Colonic mucosa (tissue), 4 donors: ENCODE measurements at regions not wholly inside any gene's neighbourhood (a gene's known extent, or its start where the extent isn't known, plus 50 kb on each side); places are given as distances from the start of the nearest gene placed in this dataset.
"Not testable (repeated sequence)": the region's sequence is repeated elsewhere in the genome, so short reads cannot be mapped to it uniquely, and the experiment has no call there.

Experiments
- DNase-seq: peaks from one replicate; pipeline ENCODE4 v3.0.0-alpha.2; 2020
- H3K27ac ChIP-seq: fragments of 200-600 bp; one replicate; pipeline ENCODE4 v1.8.0; 2021
- H3K27me3 ChIP-seq: fragments of 200-600 bp; one replicate; pipeline ENCODE4 v1.8.0; 2021
- H3K36me3 ChIP-seq: fragments of 200-600 bp; one replicate; pipeline ENCODE4 v1.8.0; 2021
- H3K4me1 ChIP-seq: fragments of 200-600 bp; one replicate; pipeline ENCODE4 v1.8.0; 2021; ENCODE audit warnings: mild to moderate bottlenecking
- H3K4me3 ChIP-seq: fragments of 200-600 bp; one replicate; pipeline ENCODE4 v1.8.0; 2021
- H3K9ac ChIP-seq, 2 donors: one replicate each; pipeline ENCODE4 v1.7.0; 2013; ENCODE audit warnings: control low read depth in 2 of 2, low read depth in 2 of 2, low read length in 2 of 2
- H3K9me3 ChIP-seq: fragments of 200-600 bp; one replicate; pipeline ENCODE4 v1.8.0; 2021
- CTCF ChIP-seq: fragments of 200-600 bp; IDR thresholded peaks from one replicate; pipeline ENCODE4 v1.8.0; 2022; ENCODE audit warnings: antibody characterized with exemption, mild to moderate bottlenecking
- intact Hi-C: fragments of 100-400 bp; cut with DNase I; formaldehyde crosslinking; loops from one replicate; pipeline ENCODE4 v1.14.1; 2022
- donor health status: healthy.
- donor health status: DM: no; HTN: no; CAD: no.
- donor health status: DM: no; HTN: no; CAD: no.

- no peaks in the 10 kb centered on the region for H3K4me1 ChIP-seq
- H3K4me3 ChIP-seq, result no peak overlapping the region
- H3K27ac ChIP-seq, result no peak overlapping the region
- intact Hi-C loops, result no loop called here
- H3K9ac ChIP-seq, result no peak overlapping the region
- no peaks in the 10 kb centered on the region for H3K9me3 ChIP-seq
- no peaks in the 10 kb centered on the region for H3K36me3 ChIP-seq
- TF ChIP-seq CTCF, result no peak
- DNase-seq, result no peak
- H3K27me3 ChIP-seq, result no peaks in the 10 kb centered on the region
Measured at GRCh38 chr16:66020046-66020445, 346.4 kb upstream of the CDH5 start.

GRCh38 chr16:66019502-66019901 is 347.0 kb upstream of the CDH5 start:
- H3K36me3 ChIP-seq, H3K9ac ChIP-seq, H3K27me3 ChIP-seq, H3K4me1 ChIP-seq, intact Hi-C loops, H3K9me3 ChIP-seq, DNase-seq, H3K4me3 ChIP-seq, H3K27ac ChIP-seq: not testable (repeated sequence)

- Histone ChIP-seq H3K27ac (no peak overlapping the region), H3K36me3 (no peaks in the 10 kb centered on the region), H3K4me3 (no peak overlapping the region), H3K9me3 (no peaks in the 10 kb centered on the region), H3K27me3 (no peaks in the 10 kb centered on the region), H3K4me1 (no peaks in the 10 kb centered on the region), H3K9ac (no peak overlapping the region)
- intact Hi-C loops, result no loop called here
- DNase-seq, result no peak
- TF ChIP-seq CTCF, result no peak
Measured at GRCh38 chr16:66014221-66014620, 352.3 kb upstream of the CDH5 start.

GRCh38 chr16:66013486-66013885 is 353.0 kb upstream of the CDH5 start:
- H3K27me3 ChIP-seq, result no peaks in the 10 kb centered on the region
- no peak for TF ChIP-seq CTCF
- no peaks in the 10 kb centered on the region for H3K36me3 ChIP-seq
- H3K4me3 ChIP-seq, result no peak overlapping the region
- DNase-seq, result no peak
- no peak overlapping the region for H3K27ac ChIP-seq
- intact Hi-C loops, result no loop called here
- no peaks in the 10 kb centered on the region for H3K9me3 ChIP-seq
- H3K9ac ChIP-seq, result no peak overlapping the region
- no peaks in the 10 kb centered on the region for H3K4me1 ChIP-seq

- DNase-seq, result no peak
- H3K27me3 ChIP-seq, result no peaks in the 10 kb centered on the region
- H3K9me3 ChIP-seq, result no peaks in the 10 kb centered on the region
- no peak for TF ChIP-seq CTCF
- no peak overlapping the region for H3K4me3 ChIP-seq
- H3K27ac ChIP-seq, result no peak overlapping the region
- H3K36me3 ChIP-seq, result no peaks in the 10 kb centered on the region
- no peak overlapping the region for H3K9ac ChIP-seq
- H3K4me1 ChIP-seq, result no peaks in the 10 kb centered on the region
- intact Hi-C loops, result no loop called here
Measured at GRCh38 chr16:66008136-66008535, 358.4 kb upstream of the CDH5 start.

GRCh38 chr16:66007717-66008116 is 358.8 kb upstream of the CDH5 start:
- DNase-seq, result no peak
- H3K27ac ChIP-seq, result no peak overlapping the region
- intact Hi-C loops, result no loop called here

More at GRCh38 chr16:66007717-66008116, 358.8 kb upstream of the CDH5 start:
- Histone ChIP-seq H3K9me3 (no peaks in the 10 kb centered on the region), H3K27me3 (no peaks in the 10 kb centered on the region), H3K36me3 (no peaks in the 10 kb centered on the region), H3K4me1 (no peaks in the 10 kb centered on the region), H3K9ac (no peak overlapping the region), H3K4me3 (no peak overlapping the region)
- TF ChIP-seq CTCF, result no peak
